GM18867 (cell line): ENCODE measurements at regions not wholly inside any gene's neighbourhood (a gene's known extent, or its start where the extent isn't known, plus 50 kb on each side); places are given as distances from the start of the nearest gene placed in this dataset.

Experiments used
- ATAC-seq: cut with Tn5 transposase; IDR thresholded peaks from one replicate; pipeline ENCODE4 v1.9.1; 2021; ENCODE audit warnings: mild to moderate bottlenecking, moderate library complexity; ENCODE audit not compliant: unreplicated experiment

DNA sequence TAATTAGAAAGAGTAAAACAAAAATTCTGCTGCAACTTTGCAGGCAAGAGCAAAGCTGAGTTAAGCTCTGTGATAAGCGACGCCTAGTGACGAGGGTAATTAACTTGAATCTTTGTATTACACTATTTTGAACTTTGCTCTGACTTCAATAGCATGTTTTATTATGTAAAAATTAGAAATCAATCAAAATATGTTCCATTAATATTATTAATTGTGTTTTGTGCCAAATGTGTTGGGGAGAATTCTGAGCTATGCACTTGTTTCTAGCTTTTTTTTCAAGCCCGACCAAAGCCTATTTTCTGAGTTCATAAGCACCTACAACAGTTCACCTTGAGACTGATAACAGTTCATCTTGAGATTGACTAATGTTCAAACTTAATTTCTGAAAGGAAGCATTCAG, 90.1 kb upstream of the PDE3A start:
- ATAC-seq: no peak

DNA sequence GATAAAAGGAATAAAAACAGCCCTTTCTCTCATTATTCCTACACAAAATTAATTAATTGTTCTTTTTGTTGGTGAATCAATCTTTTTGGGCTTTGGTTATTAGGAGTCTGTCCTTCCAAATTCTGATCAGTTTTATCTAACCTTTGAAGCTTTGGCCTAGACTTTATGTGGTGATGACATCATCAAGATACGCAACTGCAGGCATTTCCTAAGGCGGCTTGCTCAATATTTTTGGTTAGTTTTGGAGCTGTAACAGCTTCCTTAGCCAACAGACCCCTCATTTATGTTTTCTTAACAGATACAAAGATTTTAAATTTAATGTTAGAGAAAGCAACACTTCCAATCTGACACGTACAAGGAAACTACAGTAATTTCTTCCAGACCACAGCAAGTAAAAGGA, 87.8 kb upstream of the PDE3A start:
- ATAC-seq: no peak

DNA sequence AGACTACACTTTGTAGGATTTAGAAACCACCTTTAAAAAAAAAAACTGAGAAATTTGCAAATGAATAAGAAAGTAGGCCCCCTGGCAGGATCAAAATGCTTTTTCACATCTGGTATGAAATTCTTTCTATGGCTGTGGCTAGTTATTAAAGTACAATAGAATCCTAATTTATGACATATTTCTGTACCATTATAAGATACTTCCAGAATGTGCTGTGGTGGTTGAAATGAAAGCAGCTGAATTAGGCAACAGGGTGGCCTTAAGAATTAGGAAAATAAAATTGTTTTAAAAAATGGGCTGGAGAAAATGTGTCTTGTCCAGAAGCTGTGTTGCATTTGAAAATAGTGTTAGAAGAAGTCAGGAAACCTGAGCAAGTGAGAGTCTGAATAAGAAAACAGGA, 85.9 kb upstream of the PDE3A start:
- no peak for ATAC-seq

DNA sequence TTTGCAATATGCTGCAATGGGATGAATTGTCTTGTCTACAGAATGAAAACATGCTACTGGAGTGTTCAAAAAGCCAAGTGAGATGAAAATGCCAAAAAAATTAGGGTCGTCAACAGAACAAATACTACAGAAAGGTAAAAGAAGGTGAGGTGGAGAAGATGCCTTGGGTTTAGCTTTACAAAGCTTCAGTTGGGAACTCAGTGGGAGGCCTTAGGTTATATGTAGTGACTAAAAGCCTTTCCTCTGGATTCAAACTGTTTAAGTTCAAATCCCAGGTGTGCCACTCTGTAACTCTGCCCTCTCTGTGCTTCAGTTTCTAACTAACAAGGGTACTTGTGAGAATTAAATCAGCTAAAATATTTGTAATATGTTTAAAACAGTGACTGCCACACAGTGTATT, 84.9 kb upstream of the PDE3A start:
- ATAC-seq: no peak

DNA sequence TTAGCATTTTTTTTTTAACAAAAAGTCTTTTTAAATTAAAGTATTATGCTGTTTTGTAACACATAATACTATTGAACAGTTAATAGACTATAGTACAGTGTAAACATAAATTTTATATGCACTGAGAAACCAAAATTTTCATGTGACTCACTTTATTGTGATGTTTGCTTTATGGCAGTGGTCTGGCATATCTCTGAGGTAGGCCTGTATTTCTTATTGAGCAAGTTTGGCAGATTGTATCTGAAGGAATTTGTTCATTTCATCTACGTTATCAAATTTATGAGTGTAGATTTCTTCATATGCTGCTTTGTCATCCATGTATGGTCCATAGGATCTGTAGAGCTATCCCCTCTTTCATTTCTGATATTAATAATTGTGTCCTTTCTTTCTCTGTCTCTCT, 78.8 kb upstream of the PDE3A start:
- ATAC-seq: no peak

DNA sequence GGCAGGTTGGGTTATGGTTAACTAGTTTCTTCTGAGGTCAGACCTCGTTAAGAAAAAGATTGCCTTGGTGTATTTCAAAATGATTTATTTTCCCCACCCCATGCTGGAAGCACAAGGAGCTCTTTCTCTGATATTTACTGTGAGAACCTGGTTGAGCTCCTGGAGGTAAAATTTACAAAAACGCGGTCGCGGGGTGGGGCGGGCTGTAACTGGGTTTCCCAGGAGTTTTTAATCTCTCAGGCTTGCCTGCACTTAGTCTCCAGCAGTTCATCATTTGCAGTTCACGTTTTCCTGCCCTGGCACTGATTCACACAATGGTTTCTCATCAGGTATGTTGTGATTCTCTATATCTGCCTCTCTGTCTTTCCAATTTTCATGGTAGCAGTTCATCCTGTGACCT, 67.9 kb upstream of the PDE3A start:
- ATAC-seq: no peak

DNA sequence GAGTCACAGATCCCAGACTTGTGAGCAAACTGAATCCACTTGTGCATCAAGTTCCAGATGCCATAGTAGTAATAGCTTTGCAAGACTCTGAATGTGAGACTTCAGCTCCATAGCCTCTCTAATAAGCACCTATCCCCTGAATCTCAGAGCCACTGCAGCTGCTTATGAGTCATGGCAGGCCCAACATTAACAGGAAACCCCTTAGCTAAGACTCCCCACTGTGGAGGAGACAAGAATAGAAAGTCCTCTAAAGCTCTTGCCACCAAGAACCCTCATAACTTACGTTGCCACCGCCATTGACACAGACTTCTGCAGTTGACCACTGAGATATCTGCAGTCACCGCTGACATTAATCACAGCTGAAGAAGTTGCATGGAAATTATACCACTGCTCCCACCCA, 62.9 kb upstream of the PDE3A start:
- ATAC-seq: no peak

DNA sequence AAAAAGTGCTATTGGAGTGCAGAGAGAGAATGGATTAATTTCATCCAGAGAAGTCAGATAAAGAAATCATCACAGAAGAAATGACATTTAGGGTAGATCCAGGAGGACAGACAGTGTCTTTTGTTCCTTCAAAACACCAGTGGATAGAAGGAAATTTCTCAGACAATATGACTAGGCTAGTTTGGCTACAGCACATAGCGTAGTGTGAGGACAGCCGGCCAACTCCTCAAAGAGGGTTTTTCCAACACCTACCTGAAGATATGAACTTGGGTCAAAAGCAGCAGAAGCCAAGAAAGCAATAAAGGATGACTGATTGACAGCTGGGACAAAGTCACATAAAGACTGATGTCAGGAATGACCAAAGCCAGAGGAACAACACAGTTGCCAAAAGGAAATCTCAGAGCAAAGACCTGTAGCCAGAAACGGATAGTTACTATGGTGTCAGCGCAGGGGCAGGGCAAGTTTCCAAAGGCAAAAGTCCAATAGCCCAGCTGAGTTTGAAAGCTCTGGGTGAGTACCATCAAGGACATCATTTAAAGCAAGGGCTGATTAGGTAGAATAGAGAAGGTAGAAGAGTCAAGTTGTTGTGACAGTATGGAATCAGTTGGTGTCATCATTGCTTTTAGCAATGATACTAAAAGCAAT, 58.7 kb upstream of the PDE3A start:
- no peak for ATAC-seq

DNA sequence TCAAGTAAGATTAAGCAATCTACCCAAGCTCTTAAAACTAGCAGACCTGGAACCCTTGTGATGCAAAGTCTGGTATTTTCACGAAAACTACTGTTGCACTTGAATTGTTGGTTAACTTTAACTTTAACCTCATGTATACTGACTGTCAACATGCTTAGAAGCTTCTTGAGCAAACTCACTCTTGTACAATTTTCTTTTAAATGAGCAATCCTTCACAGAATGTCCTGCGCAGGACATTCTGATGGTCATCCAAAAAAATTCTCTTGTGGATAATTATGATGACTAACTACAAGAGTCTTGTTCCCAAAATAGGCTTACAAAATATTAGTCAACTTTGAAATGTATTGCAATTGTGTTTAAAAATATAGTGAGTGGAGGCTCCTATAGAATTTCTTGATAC, 54.0 kb upstream of the PDE3A start:
- ATAC-seq: no peak

DNA sequence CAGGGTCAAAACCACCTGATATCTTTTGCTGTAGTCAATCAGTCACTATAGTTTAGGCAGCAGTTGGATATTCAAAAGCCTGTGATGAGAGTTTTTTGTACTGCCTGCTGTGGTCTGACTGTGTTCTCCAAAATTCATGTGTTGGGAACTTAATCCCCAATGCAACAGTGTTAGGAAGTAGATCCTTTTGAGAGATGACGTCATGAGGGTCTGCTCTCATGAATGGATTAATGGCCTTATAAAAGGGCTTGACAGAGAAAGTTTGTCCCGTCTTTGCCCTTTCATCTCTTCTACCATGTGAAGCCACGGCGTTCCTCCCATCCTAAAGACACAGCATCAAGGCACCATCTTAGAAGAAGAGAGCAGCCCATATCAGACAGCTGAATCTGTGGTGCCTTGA, 50.8 kb upstream of the PDE3A start:
- no peak for ATAC-seq
